ENCODE measurements at regions not wholly inside any gene's neighbourhood (a gene's known extent, or its start where the extent isn't known, plus 50 kb on each side); places are given as distances from the start of the nearest gene placed in this dataset.

- Histone ChIP-seq H3K4me1 (no peaks in the 10 kb centered on the region), H3K27ac (no peak overlapping the region), H3K36me3 (no peaks in the 10 kb centered on the region), H3K27me3 (no peaks in the 10 kb centered on the region), H3K4me3 (no peak overlapping the region), H3K9me3 (no peaks in the 10 kb centered on the region)
- no peak for DNase-seq
- 27 to 90% (median 73%) methylated on average over 1 of the region's 1 CpG for WGBS, 5 donors
- TF ChIP-seq CTCF (IDR thresholded peaks at IDR 0.05) (no peak), POLR2AphosphoS5 (IDR thresholded peaks at IDR 0.05) (no peak), EP300 (IDR thresholded peaks at IDR 0.05) (no peak), POLR2A (IDR thresholded peaks at IDR 0.05) (no peak)
- intact Hi-C loops (cut with DNase I; ENCODE audit: low total_unique reads), result no loop called here
These were observed 954.2 kb upstream of the FBXO33 start for GRCh38 chr14:40386433-40386832.

- intact Hi-C loops (cut with DNase I; ENCODE audit: low total_unique reads), result no loop called here
- DNase-seq, result no peak
- no peaks in the 10 kb centered on the region for H3K27me3 ChIP-seq
- no peaks in the 10 kb centered on the region for H3K36me3 ChIP-seq
- H3K9me3 ChIP-seq, result no peaks in the 10 kb centered on the region
- no peak for TF ChIP-seq CTCF (IDR thresholded peaks at IDR 0.05)
- TF ChIP-seq POLR2AphosphoS5 (IDR thresholded peaks at IDR 0.05), result no peak
- no peak for TF ChIP-seq EP300 (IDR thresholded peaks at IDR 0.05)
- TF ChIP-seq POLR2A (IDR thresholded peaks at IDR 0.05), result no peak
- no peak overlapping the region for H3K4me3 ChIP-seq
- H3K4me1 ChIP-seq, result no peaks in the 10 kb centered on the region
- WGBS, 5 donors, result 90 to 96% (median 94%) methylated on average over 10 of the region's 10 CpGs
- no peak overlapping the region for H3K27ac ChIP-seq
These were observed 942.0 kb upstream of the FBXO33 start for GRCh38 chr14:40374221-40374620.

- intact Hi-C loops (cut with DNase I; ENCODE audit: low total_unique reads), result no loop called here
- no peak for DNase-seq
- WGBS, 5 donors, result 42 to 50% (median 48%) methylated on average over 2 of the region's 2 CpGs
- Histone ChIP-seq H3K9me3 (no peaks in the 10 kb centered on the region), H3K4me3 (no peak overlapping the region), H3K27me3 (no peaks in the 10 kb centered on the region), H3K4me1 (no peaks in the 10 kb centered on the region), H3K27ac (no peak overlapping the region), H3K36me3 (no peaks in the 10 kb centered on the region)
- TF ChIP-seq POLR2A (IDR thresholded peaks at IDR 0.05) (no peak), CTCF (IDR thresholded peaks at IDR 0.05) (no peak), POLR2AphosphoS5 (IDR thresholded peaks at IDR 0.05) (no peak), EP300 (IDR thresholded peaks at IDR 0.05) (no peak)
These were observed 938.8 kb upstream of the FBXO33 start for GRCh38 chr14:40371011-40371410.

GRCh38 chr14:40368314-40368713, 936.1 kb upstream of the FBXO33 start:
- 20 to 30% (median 26%) methylated on average over 2 of the region's 2 CpGs for WGBS, 5 donors
- TF ChIP-seq EP300 (IDR thresholded peaks at IDR 0.05) (no peak), POLR2AphosphoS5 (IDR thresholded peaks at IDR 0.05) (no peak), CTCF (IDR thresholded peaks at IDR 0.05) (no peak), POLR2A (IDR thresholded peaks at IDR 0.05) (no peak)
- Histone ChIP-seq H3K27me3 (no peaks in the 10 kb centered on the region), H3K4me1 (no peaks in the 10 kb centered on the region), H3K9me3 (no peaks in the 10 kb centered on the region), H3K36me3 (no peaks in the 10 kb centered on the region), H3K27ac (no peak overlapping the region), H3K4me3 (no peak overlapping the region)
- peak; percentile 4 to 30 for DNase-seq
- intact Hi-C loops (cut with DNase I; ENCODE audit: low total_unique reads), result no loop called here

Measured in stomach (tissue), 8 donors.